C1 segment of cervical spinal cord (tissue), 14 donors: ENCODE measurements at regions not wholly inside any gene's neighbourhood (a gene's known extent, or its start where the extent isn't known, plus 50 kb on each side); places are given as distances from the start of the nearest gene placed in this dataset.
"Not testable (repeated sequence)": the region's sequence is repeated elsewhere in the genome, so short reads cannot be mapped to it uniquely, and the experiment has no call there.

Experiments
- DNase-seq, 14 donors: peaks; one replicate each; lab custom pipeline; 2025; lab: John Stamatoyannopoulos, UW

GRCh38 chr6:53446151-53446550 lies 97.4 kb upstream of the ELOVL5 start:
- DNase-seq, result no peak

DNA sequence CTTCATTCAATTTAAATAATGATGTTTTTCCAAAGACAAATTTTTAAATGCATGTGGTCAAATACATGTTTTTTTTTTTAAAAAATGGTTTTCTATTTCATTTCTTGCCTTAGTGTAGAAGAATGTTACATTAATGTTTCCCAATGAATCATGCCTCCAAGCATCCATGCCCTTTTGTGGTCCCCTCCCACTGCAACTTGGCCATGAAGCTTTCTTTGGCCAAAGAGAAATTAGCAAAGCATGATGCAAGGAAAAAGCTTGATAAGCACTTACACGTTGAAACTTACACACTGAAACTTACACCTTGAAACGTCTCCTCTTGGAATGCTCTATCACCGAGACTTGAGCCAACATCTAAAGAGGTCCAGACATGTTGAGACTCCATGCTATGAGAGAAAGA lies 93.0 kb upstream of the ELOVL5 start:
- no peak for DNase-seq

DNA sequence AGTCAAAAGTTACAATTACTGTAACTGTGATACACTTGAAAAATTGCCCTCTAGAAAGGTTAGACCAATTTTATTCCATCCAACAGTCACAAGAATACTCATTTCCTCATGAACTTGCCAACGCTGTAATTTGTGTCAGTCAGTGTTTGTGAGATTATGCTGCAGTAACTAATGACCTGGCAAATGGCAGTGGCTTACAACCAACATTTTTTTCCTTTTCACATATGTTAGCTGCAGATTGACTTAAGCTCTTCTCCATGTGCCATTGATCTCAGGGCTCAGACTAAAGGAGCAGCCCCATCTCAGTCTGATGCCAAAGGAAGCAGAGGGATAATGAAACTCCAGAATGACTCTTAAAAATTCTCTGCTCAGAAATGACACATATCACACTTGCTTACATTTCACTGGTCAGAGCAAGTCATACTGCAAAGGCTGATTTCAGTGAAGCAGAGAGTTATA lies 92.3 kb upstream of the ELOVL5 start:
- DNase-seq, result no peak

DNA sequence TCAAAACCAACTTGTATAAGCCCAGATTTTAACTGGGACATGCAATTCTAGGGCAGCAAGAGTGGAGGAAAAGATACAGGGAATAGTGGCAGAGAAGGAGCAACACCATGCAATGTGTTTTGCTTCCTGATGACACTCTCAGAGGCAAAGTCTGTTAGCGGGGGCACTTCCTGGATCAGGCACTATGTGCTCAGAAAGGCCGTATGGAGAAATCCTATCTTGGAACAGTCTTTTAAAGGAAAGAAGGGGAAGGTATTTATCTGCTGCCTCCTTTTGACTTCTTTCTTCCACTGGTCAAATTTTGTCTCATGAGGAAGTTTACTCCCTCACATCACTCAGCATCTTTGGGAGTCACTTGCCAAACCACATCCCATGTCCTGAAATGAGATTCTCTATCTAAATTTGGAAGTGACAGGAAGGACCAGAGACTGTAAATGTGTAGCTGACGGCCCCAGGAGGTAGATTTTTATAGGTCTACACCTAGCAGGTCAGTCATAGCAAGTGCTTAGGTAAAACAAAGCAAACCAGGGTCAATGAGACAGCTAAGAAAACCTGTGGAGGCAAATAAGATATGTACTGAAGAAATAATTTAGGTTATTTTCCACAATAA lies 91.7 kb upstream of the ELOVL5 start:
- DNase-seq, result peak in 2 of 14 donors; percentile 12 to 34

DNA sequence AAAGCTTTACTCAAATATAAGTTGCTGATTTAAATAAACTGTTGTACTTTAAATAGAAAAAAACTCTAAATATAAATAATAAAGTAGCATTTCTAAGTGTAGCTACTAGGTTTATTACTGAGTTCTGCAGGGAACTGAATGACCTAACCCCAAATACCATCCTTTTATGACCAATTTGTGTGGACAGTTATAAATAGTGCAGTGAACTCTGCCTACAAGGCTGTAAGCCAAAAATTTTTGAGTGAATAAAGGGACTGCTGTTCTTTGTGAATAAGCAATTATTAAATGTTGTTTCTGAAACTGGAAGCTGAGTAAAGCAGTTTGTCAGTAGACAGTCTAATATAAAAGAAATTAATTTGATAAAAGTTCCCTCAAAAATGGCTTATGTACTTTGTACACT lies 90.8 kb upstream of the ELOVL5 start:
- peak in 1 of 14 donors; percentile 15 for DNase-seq

DNA sequence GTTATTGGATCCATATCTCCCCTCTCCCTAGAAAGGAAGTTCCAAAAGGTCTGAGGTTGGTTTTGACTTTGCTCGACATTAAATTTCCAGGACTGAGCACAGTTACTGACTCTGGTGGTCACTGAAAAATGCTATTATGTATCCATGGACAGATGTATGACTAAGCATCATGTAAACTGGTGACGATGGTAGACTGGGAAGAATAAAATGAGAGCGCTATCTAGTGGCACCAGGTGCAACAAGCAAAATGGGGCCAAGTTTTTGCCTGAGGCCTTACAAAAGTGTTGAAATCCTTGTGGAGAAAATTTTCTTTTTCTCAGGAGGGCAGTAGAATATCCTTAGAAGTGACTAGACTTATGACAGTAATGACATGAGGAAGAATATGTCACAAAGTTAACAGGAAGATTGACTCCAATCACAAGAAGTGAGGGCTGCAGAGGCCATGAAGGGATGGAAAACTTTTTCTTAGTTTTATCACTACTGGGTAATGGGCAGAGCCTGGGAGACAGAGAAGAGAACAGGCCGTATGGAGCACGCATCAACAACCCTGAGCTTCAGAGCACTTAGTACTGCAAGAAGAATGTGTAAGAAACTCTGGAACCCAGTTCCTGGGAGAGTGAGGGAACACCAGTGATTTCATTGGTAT lies 88.9 kb upstream of the ELOVL5 start:
- DNase-seq, result peak in 4 of 14 donors; percentile 16 to 46 (median 19)

DNA sequence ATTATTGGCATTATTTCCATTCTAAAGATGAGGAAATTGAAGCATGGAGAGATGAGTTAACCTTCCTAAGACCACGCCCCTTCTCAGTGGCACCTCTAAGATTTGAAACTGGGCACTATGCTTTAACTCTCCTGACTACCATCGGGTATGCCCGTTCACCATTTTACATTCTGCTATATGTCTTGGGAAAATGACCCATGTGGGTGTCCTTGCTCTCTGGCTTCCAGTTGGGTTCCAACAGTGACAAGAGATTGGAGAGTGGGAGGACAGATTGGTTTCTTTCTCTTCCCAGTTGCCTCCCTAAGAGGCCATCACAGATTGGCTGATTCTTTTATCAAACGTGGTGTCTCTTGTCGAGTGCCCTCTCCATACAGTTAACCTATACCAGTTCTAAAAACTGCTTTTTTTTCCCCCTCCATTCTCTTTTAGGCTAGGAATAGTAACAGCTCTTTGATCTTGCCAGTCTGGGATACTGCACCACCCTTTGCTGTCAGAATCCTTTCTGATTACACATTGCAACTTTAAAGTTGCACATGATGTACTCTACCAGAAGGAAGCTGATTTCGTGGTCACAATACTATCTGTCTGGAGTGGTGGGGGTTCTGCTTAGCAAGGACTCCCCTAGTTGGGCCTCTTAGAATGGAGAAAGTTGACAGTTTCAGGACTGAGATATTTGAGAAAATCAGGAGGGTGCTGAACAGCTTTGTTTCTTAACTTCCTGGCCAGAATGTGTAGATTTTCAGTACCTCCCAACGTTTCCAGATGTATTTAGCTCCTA lies 88.0 kb upstream of the ELOVL5 start:
- no peak for DNase-seq

DNA sequence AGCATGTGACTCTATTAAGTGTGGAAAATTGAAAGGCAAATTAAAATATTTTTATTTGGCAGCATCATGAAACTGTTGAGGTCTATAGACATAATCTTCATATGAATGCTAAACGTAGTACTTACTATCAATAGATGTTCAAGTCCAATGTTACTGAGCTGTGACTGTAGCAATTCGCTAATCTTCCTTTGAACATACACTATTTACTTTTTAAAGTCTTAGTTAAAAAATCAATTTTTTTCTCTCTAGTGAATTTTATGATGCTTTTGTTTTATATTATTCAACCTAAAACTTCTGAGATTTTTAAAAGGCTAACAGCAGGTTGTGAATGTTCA lies 85.2 kb upstream of the ELOVL5 start:
- no peak for DNase-seq

- no peak for DNase-seq
Observed at GRCh38 chr6:53433261-53433950, 84.7 kb upstream of the ELOVL5 start.

DNA sequence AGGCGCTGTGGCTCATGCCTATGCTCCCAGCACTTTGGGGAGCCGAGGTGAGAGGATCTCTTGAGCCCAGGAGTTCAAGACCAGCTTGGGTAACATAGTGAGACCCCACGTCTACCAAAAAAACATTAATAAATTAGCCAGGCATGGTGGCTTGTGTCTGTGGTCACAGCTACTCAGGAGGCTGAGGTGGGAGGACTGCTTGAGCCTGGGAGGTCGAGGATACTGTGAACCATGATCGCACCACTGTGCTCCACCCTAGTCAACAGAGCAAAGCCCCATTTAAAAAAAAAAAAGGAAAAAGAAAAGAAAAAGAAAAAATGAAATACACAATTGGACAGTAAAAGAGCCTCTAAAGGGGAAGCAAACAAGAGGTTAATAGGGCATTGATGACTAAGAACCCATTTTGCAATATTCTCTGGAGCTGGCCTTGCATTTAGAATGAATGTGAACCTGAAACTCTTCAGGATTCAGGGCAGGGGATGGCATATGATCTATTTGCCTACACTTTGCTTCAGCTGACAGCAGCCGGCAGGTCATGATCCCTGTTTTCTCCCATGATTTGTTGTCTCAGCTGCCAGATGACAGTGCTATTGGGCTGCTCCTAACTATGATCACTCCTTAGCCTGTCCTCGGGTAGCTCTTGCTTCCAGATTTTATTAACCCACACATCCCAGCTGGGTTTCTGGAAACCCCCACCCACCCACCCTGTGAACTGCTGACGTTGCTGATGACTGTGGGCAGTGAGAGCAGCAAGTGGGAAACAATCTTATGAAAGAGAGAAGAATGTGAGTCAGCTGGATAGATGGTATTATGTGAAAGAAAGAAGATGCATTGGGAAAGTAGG lies 83.8 kb upstream of the ELOVL5 start:
- peak in 1 of 14 donors; percentile 5 for DNase-seq

GRCh38 chr6:53431704-53432103 lies 83.0 kb upstream of the ELOVL5 start:
- no peak for DNase-seq

DNA sequence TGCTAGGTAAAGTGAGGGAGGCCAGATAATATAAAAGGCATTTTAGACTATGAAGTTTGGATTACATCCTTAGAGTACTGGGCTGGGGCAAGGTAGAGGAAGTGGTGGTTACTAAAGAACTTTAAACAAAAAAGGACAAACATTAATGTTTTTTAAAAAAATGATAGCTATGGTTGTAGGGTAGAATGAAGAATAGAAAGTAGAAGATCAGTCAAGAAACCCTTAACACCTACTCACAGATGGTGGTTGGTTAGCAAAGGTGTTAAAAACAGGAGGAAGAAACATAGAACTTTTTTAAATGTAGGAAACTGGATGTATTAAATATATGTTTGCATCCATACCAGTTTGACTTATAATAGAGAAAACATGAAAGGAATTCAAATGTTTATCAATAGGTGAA lies 80.7 kb upstream of the ELOVL5 start:
- DNase-seq, result no peak

GRCh38 chr6:53428886-53429285 lies 80.1 kb upstream of the ELOVL5 start:
- no peak for DNase-seq

- no peak for DNase-seq
Observed at GRCh38 chr6:53426667-53427270, 78.0 kb upstream of the ELOVL5 start.

- no peak for DNase-seq
Observed at GRCh38 chr6:53426117-53426516, 77.4 kb upstream of the ELOVL5 start.

DNA sequence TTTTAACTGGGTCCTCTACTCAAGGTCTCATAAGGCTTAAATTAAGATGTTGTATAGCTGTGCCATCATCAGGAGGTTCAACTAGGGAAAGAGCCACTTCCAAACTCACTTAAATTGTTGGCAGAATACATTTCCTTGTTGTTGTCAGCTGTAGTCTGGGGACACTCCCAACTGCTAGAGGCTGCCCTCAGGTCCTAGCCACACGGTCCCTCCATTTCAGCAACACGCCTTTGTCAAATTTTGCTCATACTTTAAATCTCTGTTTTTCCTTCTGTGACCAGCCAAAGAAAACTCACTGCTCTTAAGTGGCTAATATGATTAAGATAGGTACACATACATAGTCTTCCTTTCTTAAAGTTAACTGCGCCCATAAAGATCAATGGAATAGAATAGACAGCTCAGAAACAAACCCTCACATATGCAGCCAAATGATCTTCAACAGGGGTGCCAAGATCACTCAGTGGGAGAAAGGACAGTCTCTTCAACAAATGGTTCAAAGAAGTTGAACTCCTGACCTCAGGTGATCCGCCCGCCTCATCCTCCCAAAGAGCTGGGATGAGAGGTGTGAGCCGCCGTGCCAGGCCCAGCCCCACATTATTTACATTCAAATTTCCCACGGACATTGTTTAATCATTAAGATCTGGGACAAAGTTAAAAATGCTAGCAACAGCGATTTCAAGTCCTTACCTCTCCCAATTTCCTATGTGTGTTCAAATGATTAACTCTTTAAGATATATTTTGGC lies 76.4 kb upstream of the ELOVL5 start:
- no peak for DNase-seq

GRCh38 chr6:53424300-53424699 lies 75.5 kb upstream of the ELOVL5 start:
- DNase-seq, result no peak

DNA sequence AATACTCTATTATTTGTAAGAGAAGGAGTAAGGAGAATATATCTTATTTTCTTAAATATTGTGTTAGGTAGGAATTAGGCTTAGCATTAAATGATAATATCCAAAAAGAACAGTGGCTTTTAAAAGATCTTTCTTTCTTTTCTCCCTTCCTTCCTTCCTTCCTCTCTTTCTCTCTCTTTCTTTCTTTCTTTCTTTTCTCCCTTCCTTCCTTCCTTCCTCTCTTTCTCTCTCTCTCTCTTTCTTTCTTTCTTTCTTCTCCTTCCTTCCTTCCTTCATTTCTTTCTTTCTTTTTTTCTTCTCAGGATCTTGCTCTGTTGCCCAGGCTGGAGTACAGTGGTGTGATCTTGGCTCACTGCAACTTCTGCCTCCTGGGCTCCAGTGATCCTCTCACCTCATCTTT lies 74.8 kb upstream of the ELOVL5 start:
- not testable (repeated sequence) for DNase-seq

DNA sequence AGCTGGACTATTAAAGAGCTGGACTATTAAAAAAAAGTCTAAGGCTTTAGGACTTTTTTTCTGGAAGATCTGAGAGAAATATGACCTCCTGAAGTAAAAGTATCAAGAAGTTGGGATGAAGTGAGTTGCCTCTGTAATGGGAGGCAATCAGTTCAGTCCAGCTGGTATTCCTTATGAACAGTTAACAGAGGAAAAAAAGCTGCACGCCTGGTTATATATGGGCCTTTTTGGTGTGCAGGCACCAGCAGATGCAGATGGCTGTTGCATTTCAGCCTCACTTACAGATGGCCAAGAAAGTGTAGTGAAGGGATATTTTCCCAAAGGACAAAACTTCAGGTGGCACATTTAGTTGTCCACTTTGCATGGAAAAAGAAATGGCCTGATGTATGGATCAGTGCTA lies 70.3 kb upstream of the ELOVL5 start:
- DNase-seq, result no peak

DNA sequence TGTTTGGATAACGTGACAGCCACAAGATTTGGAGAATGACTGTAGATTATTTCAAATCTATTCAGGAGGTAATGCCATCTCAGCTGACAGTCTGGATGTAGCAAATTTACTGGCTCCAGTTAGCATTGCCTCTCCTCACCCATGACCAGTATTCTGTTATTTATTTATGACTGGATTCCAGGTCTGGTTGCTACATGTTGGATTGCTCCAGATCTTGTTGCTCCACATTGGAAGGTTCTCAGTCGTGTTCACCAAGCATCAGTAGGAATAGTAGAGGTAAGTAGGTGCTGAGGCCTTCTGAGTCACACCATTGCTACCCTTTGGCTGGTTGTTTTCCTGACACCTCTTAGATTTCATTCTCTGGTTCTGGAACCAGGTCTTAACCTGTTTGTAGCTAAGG lies 69.5 kb upstream of the ELOVL5 start:
- no peak for DNase-seq
